ENCODE measurements at regions not wholly inside any gene's neighbourhood (a gene's known extent, or its start where the extent isn't known, plus 50 kb on each side); places are given as distances from the start of the nearest gene placed in this dataset.

DNA sequence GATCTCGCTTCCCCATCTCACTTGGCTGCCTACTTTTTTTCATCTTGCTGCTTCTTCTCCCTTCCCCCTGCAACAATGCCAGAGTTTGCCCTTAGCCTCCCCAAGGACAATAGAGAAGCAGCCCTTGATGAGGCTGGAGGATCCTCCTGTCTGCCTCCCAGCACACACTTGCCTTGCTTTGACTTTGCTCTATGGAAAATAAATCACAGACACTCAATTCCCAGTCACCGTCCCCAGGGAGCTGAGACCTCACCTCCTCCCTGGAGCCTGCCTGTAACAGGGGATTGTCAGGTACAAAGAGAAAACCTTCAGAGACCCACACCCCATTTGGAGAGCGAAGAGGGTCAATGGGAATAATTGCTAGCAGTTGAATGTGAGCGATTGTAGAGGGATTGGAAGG is 242.1 kb upstream of the ZNF462 start:
- Mint-ChIP-seq H3K4me3 (ENCODE audit: unreplicated experiment) (no peak overlapping the region), H3K9me3 (ENCODE audit: unreplicated experiment) (no peaks in the 10 kb centered on the region), H3K4me1 (ENCODE audit: unreplicated experiment) (peaks cover 16% of the 10 kb centered on the region), H3K27me3 (ENCODE audit: unreplicated experiment) (peaks cover 2% of the 10 kb centered on the region), H3K36me3 (ENCODE audit: unreplicated experiment) (no peaks in the 10 kb centered on the region), H3K27ac (ENCODE audit: unreplicated experiment) (no peak overlapping the region)
- TF ChIP-seq CTCF (IDR thresholded peaks at IDR 0.05): no peak
- DNase-seq (ENCODE audit: extremely low spot score, unreplicated experiment): no peak

- Mint-ChIP-seq H3K27ac (ENCODE audit: unreplicated experiment) (no peak overlapping the region), H3K9me3 (ENCODE audit: unreplicated experiment) (no peaks in the 10 kb centered on the region), H3K4me1 (ENCODE audit: unreplicated experiment) (peaks cover 16% of the 10 kb centered on the region), H3K4me3 (ENCODE audit: unreplicated experiment) (peak overlapping the region; percentile 27), H3K27me3 (ENCODE audit: unreplicated experiment) (peaks cover 2% of the 10 kb centered on the region), H3K36me3 (ENCODE audit: unreplicated experiment) (no peaks in the 10 kb centered on the region)
- no peak for TF ChIP-seq CTCF (IDR thresholded peaks at IDR 0.05)
- DNase-seq (ENCODE audit: extremely low spot score, unreplicated experiment): no peak
Measured at GRCh38 chr9:106621313-106622163, 241.4 kb upstream of the ZNF462 start.

- no peak for TF ChIP-seq CTCF (IDR thresholded peaks at IDR 0.05)
- no peaks in the 10 kb centered on the region for H3K36me3 Mint-ChIP-seq (ENCODE audit: unreplicated experiment)
- H3K4me3 Mint-ChIP-seq (ENCODE audit: unreplicated experiment): no peak overlapping the region
- H3K9me3 Mint-ChIP-seq (ENCODE audit: unreplicated experiment): no peaks in the 10 kb centered on the region
- DNase-seq (ENCODE audit: extremely low spot score, unreplicated experiment): no peak
- peaks cover 2% of the 10 kb centered on the region for H3K27me3 Mint-ChIP-seq (ENCODE audit: unreplicated experiment)
- H3K4me1 Mint-ChIP-seq (ENCODE audit: unreplicated experiment): peaks cover 16% of the 10 kb centered on the region
- H3K27ac Mint-ChIP-seq (ENCODE audit: unreplicated experiment): no peak overlapping the region
Measured at GRCh38 chr9:106622164-106622487, 240.8 kb upstream of the ZNF462 start.

- no peak overlapping the region for H3K27ac Mint-ChIP-seq (ENCODE audit: unreplicated experiment)
- peaks cover 2% of the 10 kb centered on the region for H3K27me3 Mint-ChIP-seq (ENCODE audit: unreplicated experiment)
- peaks cover 16% of the 10 kb centered on the region for H3K4me1 Mint-ChIP-seq (ENCODE audit: unreplicated experiment)
- no peaks in the 10 kb centered on the region for H3K9me3 Mint-ChIP-seq (ENCODE audit: unreplicated experiment)
- no peaks in the 10 kb centered on the region for H3K36me3 Mint-ChIP-seq (ENCODE audit: unreplicated experiment)
- no peak for TF ChIP-seq CTCF (IDR thresholded peaks at IDR 0.05)
- DNase-seq (ENCODE audit: extremely low spot score, unreplicated experiment): no peak
- H3K4me3 Mint-ChIP-seq (ENCODE audit: unreplicated experiment): no peak overlapping the region
Measured at GRCh38 chr9:106623558-106623957, 239.4 kb upstream of the ZNF462 start.

- Mint-ChIP-seq H3K9me3 (ENCODE audit: unreplicated experiment) (no peaks in the 10 kb centered on the region), H3K27ac (ENCODE audit: unreplicated experiment) (no peak overlapping the region), H3K27me3 (ENCODE audit: unreplicated experiment) (peaks cover 2% of the 10 kb centered on the region), H3K4me1 (ENCODE audit: unreplicated experiment) (peaks cover 16% of the 10 kb centered on the region), H3K4me3 (ENCODE audit: unreplicated experiment) (no peak overlapping the region), H3K36me3 (ENCODE audit: unreplicated experiment) (no peaks in the 10 kb centered on the region)
- no peak for TF ChIP-seq CTCF (IDR thresholded peaks at IDR 0.05)
- DNase-seq (ENCODE audit: extremely low spot score, unreplicated experiment): no peak
Measured at GRCh38 chr9:106625259-106625789, 237.6 kb upstream of the ZNF462 start.

All from osteocyte (in vitro differentiated cells).